Stomach (tissue), 4 donors: ENCODE measurements at regions not wholly inside any gene's neighbourhood (a gene's known extent, or its start where the extent isn't known, plus 50 kb on each side); places are given as distances from the start of the nearest gene placed in this dataset.

ENCODE experiments used
- CTCF ChIP-seq, 7 experiments: fragments of 450-650 bp in 4 of 7; fragments of 200-600 bp in 3 of 7; sonication (generic) in 3 of 7; IDR thresholded peaks; one replicate each; pipeline ENCODE4 v1.5.1; 2016 to 2019; ENCODE audit warnings: antibody characterized with exemption in 7 of 7, control low read depth in 2 of 7, mild to moderate bottlenecking in 1 of 7
- POLR2A ChIP-seq, 4 donors: fragments of 450-650 bp; IDR thresholded peaks; one replicate each; pipeline ENCODE4 v1.6.1; 2016; ENCODE audit warnings: antibody characterized with exemption in 4 of 4, control low read depth in 2 of 4, mild to moderate bottlenecking in 1 of 4, moderate library complexity in 1 of 4

DNA sequence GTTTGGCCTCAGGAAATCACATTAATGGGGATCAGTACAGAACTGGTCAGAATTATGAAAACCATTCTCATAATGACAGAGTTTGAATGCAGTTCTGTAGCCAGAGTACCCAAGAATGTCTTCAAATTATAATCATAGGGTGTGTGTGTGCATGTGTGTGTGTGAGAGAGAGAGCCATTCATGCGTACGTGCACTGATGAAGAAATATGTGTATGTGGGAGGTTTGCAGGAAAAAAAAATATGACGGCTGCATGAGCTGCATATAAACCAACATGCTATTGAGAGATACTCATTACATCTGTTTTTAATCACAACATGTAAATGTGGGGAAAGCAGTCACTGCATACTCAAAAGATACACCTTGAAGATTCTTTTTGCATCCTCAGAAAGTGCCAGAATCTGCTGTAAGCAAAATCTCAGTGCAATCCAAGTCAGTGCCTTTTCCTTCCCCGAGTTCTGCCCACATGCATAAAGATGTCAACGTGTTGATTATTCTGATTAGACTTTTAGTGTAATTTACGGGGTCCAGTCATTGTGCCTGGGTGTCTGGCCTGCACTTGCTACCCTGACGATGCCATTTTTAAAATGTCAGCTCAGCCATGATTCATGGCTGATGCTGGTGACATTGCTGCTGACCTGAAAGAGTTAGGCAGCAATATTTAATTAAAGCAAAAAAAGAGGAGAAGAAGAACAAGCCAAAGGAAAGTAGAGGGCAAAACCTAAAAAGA, 378.7 kb upstream of the ZFHX3 start:
- TF ChIP-seq CTCF (IDR thresholded peaks at IDR 0.05) = no peak
- TF ChIP-seq POLR2A (IDR thresholded peaks at IDR 0.05) = no peak
